Tibial nerve (tissue), 4 donors: ENCODE measurements at regions not wholly inside any gene's neighbourhood (a gene's known extent, or its start where the extent isn't known, plus 50 kb on each side); places are given as distances from the start of the nearest gene placed in this dataset. TPM values are rescaled to one million over a fixed set of nuclear protein-coding genes. Genes with fewer than 3 reads are reported as not detected.

Experiments
- DNase-seq, 2 donors: peaks; one replicate each; pipeline ENCODE4 v3.0.0-alpha.2; 2019; ENCODE audit warnings: low spot score in 2 of 2
- H3K27ac ChIP-seq, 4 donors: fragments of 200-600 bp; sonication (generic) in 3 of 4; one replicate each; pipeline ENCODE4 v1.5.1; 2017 to 2019; ENCODE audit warnings: mild to moderate bottlenecking in 1 of 4
- H3K27me3 ChIP-seq, 2 donors: fragments of 200-600 bp; sonication (generic) in 1 of 2; one replicate each; pipeline versions ENCODE4 v1.5.1 to v1.6.0; 2017 to 2019
- H3K36me3 ChIP-seq, 3 donors: fragments of 200-600 bp; sonication (generic); one replicate each; pipeline ENCODE4 v1.5.1; 2018 to 2019
- H3K4me1 ChIP-seq, 4 donors: fragments of 200-600 bp; sonication (generic) in 3 of 4; one replicate each; pipeline ENCODE4 v1.5.1; 2017 to 2019
- H3K4me3 ChIP-seq, 4 donors: fragments of 200-600 bp; sonication (generic) in 3 of 4; one replicate each; pipeline ENCODE4 v1.5.1; 2017 to 2019; ENCODE audit warnings: mild to moderate bottlenecking in 1 of 4, moderate library complexity in 1 of 4
- H3K9me3 ChIP-seq, 4 donors: fragments of 200-600 bp; sonication (generic) in 3 of 4; one replicate each; pipeline ENCODE4 v1.5.1; 2017 to 2019
- CTCF ChIP-seq, 5 experiments: fragments of 200-600 bp in 3 of 5; fragments of 450-650 bp in 2 of 5; sonication (generic) in 3 of 5; IDR thresholded peaks; one replicate each; pipeline ENCODE4 v1.5.1; 2016 to 2019; ENCODE audit warnings: antibody characterized with exemption in 5 of 5, mild to moderate bottlenecking in 3 of 5, moderate library complexity in 2 of 5
- EP300 ChIP-seq, 2 donors: sonication (generic); formaldehyde crosslinking; IDR thresholded peaks; one replicate each; pipeline ENCODE4 v1.6.1; 2017; ENCODE audit warnings: antibody characterized with exemption in 2 of 2, mild to moderate bottlenecking in 1 of 2
- POLR2A ChIP-seq, 2 donors: fragments of 450-650 bp; IDR thresholded peaks; one replicate each; pipeline ENCODE4 v1.6.1; 2017; ENCODE audit warnings: antibody characterized with exemption in 2 of 2, mild to moderate bottlenecking in 2 of 2, moderate library complexity in 2 of 2
- WGBS, 2 donors: methylation state at CpG; one replicate each; pipeline ENCODE4 v1.1.5; 2018; 5-methylcytosine and 5-hydroxymethylcytosine counted together
- small RNA-seq: library from RNA; depleted of rRNA; stranded (forward); fragments of <200 nt; gene quantifications from one replicate; pipeline ENCODE3, GENCODE V24; 2016

GRCh38 chr7:69545175-69545574 lies 53.1 kb upstream of the AUTS2 start:
- no peak for DNase-seq
- TF ChIP-seq CTCF (IDR thresholded peaks at IDR 0.05) = no peak
- TF ChIP-seq EP300 (IDR thresholded peaks at IDR 0.05) = no peak
- TF ChIP-seq POLR2A (IDR thresholded peaks at IDR 0.05) = no peak
- Histone ChIP-seq H3K9me3 (peaks cover 0 to 9% (median 0%) of the 10 kb centered on the region in 4 donors), H3K27me3 (no peaks in the 10 kb centered on the region), H3K4me1 (no peaks in the 10 kb centered on the region), H3K36me3 (no peaks in the 10 kb centered on the region), H3K4me3 (no peak overlapping the region), H3K27ac (no peak overlapping the region)
- 84 to 88% methylated on average over 1 of the region's 1 CpG for WGBS, 2 donors

Small RNAs in the stretch of these regions (small RNA-seq; reads per million reads assigned to genes)
- gene MTATP6P21 = not detected
- not detected for gene RF00019
- not detected for gene RNA5SP231
- gene RNU6-229P = not detected
- not detected for gene RNU6-832P
